ENCODE measurements at regions not wholly inside any gene's neighbourhood (a gene's known extent, or its start where the extent isn't known, plus 50 kb on each side); places are given as distances from the start of the nearest gene placed in this dataset.

- DNase-seq (ENCODE audit: low spot score) (no peak), ATAC-seq (no peak)
- H3K36me3 Mint-ChIP-seq, result no peaks in the 10 kb centered on the region
- no peaks in the 10 kb centered on the region for H3K4me1 Mint-ChIP-seq
- H3K9me3 Mint-ChIP-seq, result no peaks in the 10 kb centered on the region
- no peak overlapping the region for H3K27ac Mint-ChIP-seq
- no peaks in the 10 kb centered on the region for H3K27me3 Mint-ChIP-seq (ENCODE audit: low read depth)
- CTCF ChIA-PET, result no interaction called here
- TF ChIP-seq ZNF317 (CRISPR knock-in tag; IDR thresholded peaks at IDR 0.05; ENCODE audit: borderline replicate concordance, low read depth) (no peak), NFYB (CRISPR knock-in tag; conservative IDR thresholded peaks at IDR 0.05; ENCODE audit: low read depth) (no peak), FOXP1 (CRISPR knock-in tag; IDR thresholded peaks at IDR 0.05; ENCODE audit: borderline replicate concordance) (no peak), ERG (CRISPR knock-in tag; IDR thresholded peaks at IDR 0.05) (no peak), SMAD4 (CRISPR knock-in tag; IDR thresholded peaks at IDR 0.05) (no peak), ZNF219 (CRISPR knock-in tag; IDR thresholded peaks at IDR 0.05; ENCODE audit: borderline replicate concordance) (no peak), PRRX2 (CRISPR knock-in tag; IDR thresholded peaks at IDR 0.05) (no peak), OVOL2 (CRISPR knock-in tag; IDR thresholded peaks at IDR 0.05; ENCODE audit: borderline replicate concordance) (no peak), SMAD3 (CRISPR knock-in tag; IDR thresholded peaks at IDR 0.05; ENCODE audit: borderline replicate concordance) (no peak), MYBL2 (CRISPR knock-in tag; IDR thresholded peaks at IDR 0.05) (no peak), ZNF416 (CRISPR knock-in tag; IDR thresholded peaks at IDR 0.05) (no peak), ZNF396 (CRISPR knock-in tag; IDR thresholded peaks at IDR 0.05; ENCODE audit: borderline replicate concordance) (no peak)
- TF ChIP-seq, protein P1, sequence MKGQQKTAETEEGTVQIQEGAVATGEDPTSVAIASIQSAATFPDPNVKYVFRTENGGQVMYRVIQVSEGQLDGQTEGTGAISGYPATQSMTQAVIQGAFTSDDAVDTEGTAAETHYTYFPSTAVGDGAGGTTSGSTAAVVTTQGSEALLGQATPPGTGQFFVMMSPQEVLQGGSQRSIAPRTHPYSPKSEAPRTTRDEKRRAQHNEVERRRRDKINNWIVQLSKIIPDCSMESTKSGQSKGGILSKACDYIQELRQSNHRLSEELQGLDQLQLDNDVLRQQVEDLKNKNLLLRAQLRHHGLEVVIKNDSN (CRISPR knock-in tag; IDR thresholded peaks at IDR 0.05), result no peak
- TF ChIP-seq, protein P2, sequence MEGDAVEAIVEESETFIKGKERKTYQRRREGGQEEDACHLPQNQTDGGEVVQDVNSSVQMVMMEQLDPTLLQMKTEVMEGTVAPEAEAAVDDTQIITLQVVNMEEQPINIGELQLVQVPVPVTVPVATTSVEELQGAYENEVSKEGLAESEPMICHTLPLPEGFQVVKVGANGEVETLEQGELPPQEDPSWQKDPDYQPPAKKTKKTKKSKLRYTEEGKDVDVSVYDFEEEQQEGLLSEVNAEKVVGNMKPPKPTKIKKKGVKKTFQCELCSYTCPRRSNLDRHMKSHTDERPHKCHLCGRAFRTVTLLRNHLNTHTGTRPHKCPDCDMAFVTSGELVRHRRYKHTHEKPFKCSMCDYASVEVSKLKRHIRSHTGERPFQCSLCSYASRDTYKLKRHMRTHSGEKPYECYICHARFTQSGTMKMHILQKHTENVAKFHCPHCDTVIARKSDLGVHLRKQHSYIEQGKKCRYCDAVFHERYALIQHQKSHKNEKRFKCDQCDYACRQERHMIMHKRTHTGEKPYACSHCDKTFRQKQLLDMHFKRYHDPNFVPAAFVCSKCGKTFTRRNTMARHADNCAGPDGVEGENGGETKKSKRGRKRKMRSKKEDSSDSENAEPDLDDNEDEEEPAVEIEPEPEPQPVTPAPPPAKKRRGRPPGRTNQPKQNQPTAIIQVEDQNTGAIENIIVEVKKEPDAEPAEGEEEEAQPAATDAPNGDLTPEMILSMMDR (IDR thresholded peaks at IDR 0.05), result no peak
- POLR2A ChIA-PET, result no interaction called here
- no peak overlapping the region for H3K4me3 Mint-ChIP-seq
Observed at GRCh38 chr7:15096853-15097252, 194.3 kb upstream of the DGKB start.

- Mint-ChIP-seq H3K27me3 (ENCODE audit: low read depth) (no peaks in the 10 kb centered on the region), H3K4me3 (no peak overlapping the region), H3K4me1 (no peaks in the 10 kb centered on the region), H3K27ac (no peak overlapping the region), H3K36me3 (no peaks in the 10 kb centered on the region), H3K9me3 (no peaks in the 10 kb centered on the region)
- CTCF ChIA-PET, result no interaction called here
- POLR2A ChIA-PET, result interaction anchor here (0.5 to 0.7 kb wide), 2 partner anchors 449 to 1409 kb away, joined by 3 to 4 read pairs; no protein-coding TSS in a partner anchor
- DNase-seq (ENCODE audit: low spot score) (no peak), ATAC-seq (no peak)
- TF ChIP-seq E2F4 (CRISPR knock-in tag; IDR thresholded peaks at IDR 0.05; ENCODE audit: borderline replicate concordance, low read depth), result no peak
- TF ChIP-seq NFYB (CRISPR knock-in tag; conservative IDR thresholded peaks at IDR 0.05; ENCODE audit: low read depth), result no peak
- no peak for TF ChIP-seq IRF2 (CRISPR knock-in tag; IDR thresholded peaks at IDR 0.05; ENCODE audit: borderline replicate concordance, low read depth)
- no peak for TF ChIP-seq ATF6 (CRISPR knock-in tag; IDR thresholded peaks at IDR 0.05)
- no peak for TF ChIP-seq ATF2 (CRISPR knock-in tag; IDR thresholded peaks at IDR 0.05; ENCODE audit: borderline replicate concordance, low read depth)
- no peak for TF ChIP-seq TEAD4 (CRISPR knock-in tag; IDR thresholded peaks at IDR 0.05)
- TF ChIP-seq, protein P3, sequence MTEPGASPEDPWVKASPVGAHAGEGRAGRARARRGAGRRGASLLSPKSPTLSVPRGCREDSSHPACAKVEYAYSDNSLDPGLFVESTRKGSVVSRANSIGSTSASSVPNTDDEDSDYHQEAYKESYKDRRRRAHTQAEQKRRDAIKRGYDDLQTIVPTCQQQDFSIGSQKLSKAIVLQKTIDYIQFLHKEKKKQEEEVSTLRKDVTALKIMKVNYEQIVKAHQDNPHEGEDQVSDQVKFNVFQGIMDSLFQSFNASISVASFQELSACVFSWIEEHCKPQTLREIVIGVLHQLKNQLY (CRISPR knock-in tag; IDR thresholded peaks at IDR 0.05), result no peak
- no peak for TF ChIP-seq NFE2L1 (CRISPR knock-in tag; IDR thresholded peaks at IDR 0.05)
- TF ChIP-seq ZNF232 (CRISPR knock-in tag; IDR thresholded peaks at IDR 0.05), result no peak
Observed at GRCh38 chr7:15094989-15095388, 192.4 kb upstream of the DGKB start.
